GM19240 (cell line): ENCODE measurements at regions not wholly inside any gene's neighbourhood (a gene's known extent, or its start where the extent isn't known, plus 50 kb on each side); places are given as distances from the start of the nearest gene placed in this dataset.
"Not testable (repeated sequence)": the region's sequence is repeated elsewhere in the genome, so short reads cannot be mapped to it uniquely, and the experiment has no call there.

ENCODE experiments used
- DNase-seq: peaks from one replicate; pipeline ENCODE4 v3.0.0; 2011; ENCODE audit warnings: low spot score; ENCODE audit not compliant: insufficient read length

- DNase-seq = no peak
These were observed 50.9 kb upstream of the OSTN start for GRCh38 chr3:191148131-191148530.

GRCh38 chr3:191143224-191143623, 55.8 kb upstream of the OSTN start:
- DNase-seq = no peak

GRCh38 chr3:191141728-191142127, 57.3 kb upstream of the OSTN start:
- no peak for DNase-seq

GRCh38 chr3:191139736-191140135, 59.3 kb upstream of the OSTN start:
- DNase-seq = peak; percentile 7

GRCh38 chr3:191138937-191139336, 60.1 kb upstream of the OSTN start:
- no peak for DNase-seq

- no peak for DNase-seq
These were observed 61.3 kb upstream of the OSTN start for GRCh38 chr3:191137708-191138107.

GRCh38 chr3:191136347-191136746, 62.7 kb upstream of the OSTN start:
- no peak for DNase-seq

- DNase-seq = no peak
These were observed 63.9 kb upstream of the OSTN start for GRCh38 chr3:191135175-191135574.

GRCh38 chr3:191133359-191133758, 65.7 kb upstream of the OSTN start:
- DNase-seq = no peak

GRCh38 chr3:191131305-191131704, 67.7 kb upstream of the OSTN start:
- no peak for DNase-seq

GRCh38 chr3:191124891-191125290, 74.2 kb upstream of the OSTN start:
- DNase-seq = not testable (repeated sequence)

- no peak for DNase-seq
These were observed 75.1 kb upstream of the OSTN start for GRCh38 chr3:191123946-191124345.

- DNase-seq = no peak
These were observed 75.8 kb upstream of the OSTN start for GRCh38 chr3:191123231-191123630.

- no peak for DNase-seq
These were observed 78.4 kb upstream of the OSTN start for GRCh38 chr3:191120447-191121298.

GRCh38 chr3:191119415-191120295, 79.4 kb upstream of the OSTN start:
- DNase-seq = no peak

- no peak for DNase-seq
These were observed 87.3 kb upstream of the OSTN start for GRCh38 chr3:191111722-191112121.

- no peak for DNase-seq
These were observed 93.6 kb upstream of the OSTN start for GRCh38 chr3:191105418-191105817.

- no peak for DNase-seq
These were observed 98.5 kb upstream of the OSTN start for GRCh38 chr3:191100516-191100915.

GRCh38 chr3:191094057-191094845, 104.8 kb upstream of the OSTN start:
- DNase-seq = no peak

- no peak for DNase-seq
These were observed 111.7 kb upstream of the OSTN start for GRCh38 chr3:191087391-191087790.

- no peak for DNase-seq
These were observed 114.0 kb upstream of the OSTN start for GRCh38 chr3:191085091-191085490.

- DNase-seq = not testable (repeated sequence)
These were observed 120.1 kb upstream of the OSTN start for GRCh38 chr3:191078913-191079312.
